Midbrain (tissue), 1 donor: ENCODE measurements at regions not wholly inside any gene's neighbourhood (a gene's known extent, or its start where the extent isn't known, plus 50 kb on each side); places are given as distances from the start of the nearest gene placed in this dataset.
"Not testable (repeated sequence)": the region's sequence is repeated elsewhere in the genome, so short reads cannot be mapped to it uniquely, and the experiment has no call there.

Experiments
- DNase-seq: peaks from one replicate; lab custom pipeline; 2025; lab: John Stamatoyannopoulos, UW

GRCh38 chr3:104388619-104389018 is 978.1 kb upstream of the ALCAM start:
- no peak for DNase-seq

GRCh38 chr3:104392327-104392726 is 974.4 kb upstream of the ALCAM start:
- no peak for DNase-seq

GRCh38 chr3:104396974-104397669 is 969.6 kb upstream of the ALCAM start:
- no peak for DNase-seq

- no peak for DNase-seq
Observed at GRCh38 chr3:104397713-104398112, 969.0 kb upstream of the ALCAM start.

GRCh38 chr3:104402902-104403301 is 963.8 kb upstream of the ALCAM start:
- DNase-seq = no peak

- no peak for DNase-seq
Observed at GRCh38 chr3:104411757-104412156, 955.0 kb upstream of the ALCAM start.

- DNase-seq = no peak
Observed at GRCh38 chr3:104412608-104413580, 953.8 kb upstream of the ALCAM start.

GRCh38 chr3:104428337-104428925 is 938.3 kb upstream of the ALCAM start:
- DNase-seq = no peak

GRCh38 chr3:104429727-104430126 is 937.0 kb upstream of the ALCAM start:
- no peak for DNase-seq

- DNase-seq = no peak
Observed at GRCh38 chr3:104436506-104436905, 930.2 kb upstream of the ALCAM start.

- peak; percentile 42 for DNase-seq
Observed at GRCh38 chr3:104437131-104437750, 929.5 kb upstream of the ALCAM start.

- peak; percentile 80 for DNase-seq
Observed at GRCh38 chr3:104437891-104438290, 928.8 kb upstream of the ALCAM start.

GRCh38 chr3:104438706-104439105 is 928.0 kb upstream of the ALCAM start:
- DNase-seq = no peak

- not testable (repeated sequence) for DNase-seq
Observed at GRCh38 chr3:104445252-104445919, 921.3 kb upstream of the ALCAM start.

GRCh38 chr3:104447681-104448080 is 919.0 kb upstream of the ALCAM start:
- no peak for DNase-seq

- DNase-seq = no peak
Observed at GRCh38 chr3:104452697-104453096, 914.0 kb upstream of the ALCAM start.

- no peak for DNase-seq
Observed at GRCh38 chr3:104458657-104459056, 908.1 kb upstream of the ALCAM start.

GRCh38 chr3:104460477-104461406 is 906.0 kb upstream of the ALCAM start:
- peak; percentile 78 for DNase-seq

GRCh38 chr3:104461431-104461830 is 905.3 kb upstream of the ALCAM start:
- no peak for DNase-seq

- DNase-seq = no peak
Observed at GRCh38 chr3:104472221-104472620, 894.5 kb upstream of the ALCAM start.

GRCh38 chr3:104474011-104474410 is 892.7 kb upstream of the ALCAM start:
- DNase-seq = no peak
